ENCODE measurements at regions not wholly inside any gene's neighbourhood (a gene's known extent, or its start where the extent isn't known, plus 50 kb on each side); places are given as distances from the start of the nearest gene placed in this dataset.

- no peak for DNase-seq (ENCODE audit: low read depth, low spot score)
- H3K27ac ChIP-seq = no peak overlapping the region
These were observed 245.5 kb upstream of the COPS8 start for GRCh38 chr2:236840215-236840614.

GRCh38 chr2:236840857-236841256 lies 244.8 kb upstream of the COPS8 start:
- DNase-seq (ENCODE audit: low read depth, low spot score) = no peak
- H3K27ac ChIP-seq = no peak overlapping the region

GRCh38 chr2:236841389-236841788 lies 244.3 kb upstream of the COPS8 start:
- H3K27ac ChIP-seq = no peak overlapping the region
- no peak for DNase-seq (ENCODE audit: low read depth, low spot score)

- no peak overlapping the region for H3K27ac ChIP-seq
- DNase-seq (ENCODE audit: low read depth, low spot score) = no peak
These were observed 242.3 kb upstream of the COPS8 start for GRCh38 chr2:236843161-236843968.

- DNase-seq (ENCODE audit: low read depth, low spot score) = no peak
- no peak overlapping the region for H3K27ac ChIP-seq
These were observed 241.0 kb upstream of the COPS8 start for GRCh38 chr2:236844711-236845110.

GRCh38 chr2:236847023-236847422 lies 238.7 kb upstream of the COPS8 start:
- DNase-seq (ENCODE audit: low read depth, low spot score) = no peak
- H3K27ac ChIP-seq = no peak overlapping the region

GRCh38 chr2:236847538-236848263 lies 238.0 kb upstream of the COPS8 start:
- no peak for DNase-seq (ENCODE audit: low read depth, low spot score)
- H3K27ac ChIP-seq = no peak overlapping the region

GRCh38 chr2:236848501-236848900 lies 237.2 kb upstream of the COPS8 start:
- DNase-seq (ENCODE audit: low read depth, low spot score) = no peak
- H3K27ac ChIP-seq = no peak overlapping the region

GRCh38 chr2:236849508-236849907 lies 236.2 kb upstream of the COPS8 start:
- DNase-seq (ENCODE audit: low read depth, low spot score) = no peak
- no peak overlapping the region for H3K27ac ChIP-seq

GRCh38 chr2:236849940-236850339 lies 235.7 kb upstream of the COPS8 start:
- no peak overlapping the region for H3K27ac ChIP-seq
- no peak for DNase-seq (ENCODE audit: low read depth, low spot score)

- no peak overlapping the region for H3K27ac ChIP-seq
- no peak for DNase-seq (ENCODE audit: low read depth, low spot score)
These were observed 234.5 kb upstream of the COPS8 start for GRCh38 chr2:236851187-236851586.

- H3K27ac ChIP-seq = no peak overlapping the region
These were observed 233.4 kb upstream of the COPS8 start for GRCh38 chr2:236852100-236852976.

GRCh38 chr2:236852977-236853374 lies 232.7 kb upstream of the COPS8 start:
- no peak overlapping the region for H3K27ac ChIP-seq
- DNase-seq (ENCODE audit: low read depth, low spot score) = no peak

More at GRCh38 chr2:236852100-236852976, 233.4 kb upstream of the COPS8 start:
- no peak for DNase-seq (ENCODE audit: low read depth, low spot score)

- DNase-seq (ENCODE audit: low read depth, low spot score) = no peak
- H3K27ac ChIP-seq = no peak overlapping the region
These were observed 232.1 kb upstream of the COPS8 start for GRCh38 chr2:236853585-236854051.

GRCh38 chr2:236855176-236855865 lies 230.4 kb upstream of the COPS8 start:
- no peak overlapping the region for H3K27ac ChIP-seq
- no peak for DNase-seq (ENCODE audit: low read depth, low spot score)

GRCh38 chr2:236855866-236856847 lies 229.5 kb upstream of the COPS8 start:
- no peak overlapping the region for H3K27ac ChIP-seq
- no peak for DNase-seq (ENCODE audit: low read depth, low spot score)

- no peak for DNase-seq (ENCODE audit: low read depth, low spot score)
- H3K27ac ChIP-seq = no peak overlapping the region
These were observed 228.8 kb upstream of the COPS8 start for GRCh38 chr2:236856848-236857235.

- no peak overlapping the region for H3K27ac ChIP-seq
- DNase-seq (ENCODE audit: low read depth, low spot score) = no peak
These were observed 228.4 kb upstream of the COPS8 start for GRCh38 chr2:236857246-236857645.

GRCh38 chr2:236857781-236858180 lies 227.9 kb upstream of the COPS8 start:
- DNase-seq (ENCODE audit: low read depth, low spot score) = no peak
- no peak overlapping the region for H3K27ac ChIP-seq

All from epithelial cell of prostate (primary cell).